GM19455 (cell line): ENCODE measurements at regions not wholly inside any gene's neighbourhood (a gene's known extent, or its start where the extent isn't known, plus 50 kb on each side); places are given as distances from the start of the nearest gene placed in this dataset.
"Not testable (repeated sequence)": the region's sequence is repeated elsewhere in the genome, so short reads cannot be mapped to it uniquely, and the experiment has no call there.

Experiments used
- ATAC-seq: cut with Tn5 transposase; IDR thresholded peaks from one replicate; pipeline ENCODE4 v1.9.1; 2021; ENCODE audit not compliant: unreplicated experiment

GRCh38 chr6:84582997-84583396, 181.4 kb downstream of the TBX18 start:
- no peak for ATAC-seq

GRCh38 chr6:84581494-84582259, 182.7 kb downstream of the TBX18 start:
- no peak for ATAC-seq

- ATAC-seq: no peak
These were observed 185.0 kb downstream of the TBX18 start for GRCh38 chr6:84579404-84579803.

GRCh38 chr6:84576029-84576428, 188.4 kb downstream of the TBX18 start:
- no peak for ATAC-seq

GRCh38 chr6:84575264-84575663, 189.1 kb downstream of the TBX18 start:
- ATAC-seq: peak; percentile 86

- no peak for ATAC-seq
These were observed 194.5 kb downstream of the TBX18 start for GRCh38 chr6:84569882-84570281.

GRCh38 chr6:84568971-84569370, 195.4 kb downstream of the TBX18 start:
- no peak for ATAC-seq

GRCh38 chr6:84565718-84566117, 198.7 kb downstream of the TBX18 start:
- ATAC-seq: not testable (repeated sequence)

GRCh38 chr6:84560436-84561390, 203.7 kb downstream of the TBX18 start:
- ATAC-seq: no peak

DNA sequence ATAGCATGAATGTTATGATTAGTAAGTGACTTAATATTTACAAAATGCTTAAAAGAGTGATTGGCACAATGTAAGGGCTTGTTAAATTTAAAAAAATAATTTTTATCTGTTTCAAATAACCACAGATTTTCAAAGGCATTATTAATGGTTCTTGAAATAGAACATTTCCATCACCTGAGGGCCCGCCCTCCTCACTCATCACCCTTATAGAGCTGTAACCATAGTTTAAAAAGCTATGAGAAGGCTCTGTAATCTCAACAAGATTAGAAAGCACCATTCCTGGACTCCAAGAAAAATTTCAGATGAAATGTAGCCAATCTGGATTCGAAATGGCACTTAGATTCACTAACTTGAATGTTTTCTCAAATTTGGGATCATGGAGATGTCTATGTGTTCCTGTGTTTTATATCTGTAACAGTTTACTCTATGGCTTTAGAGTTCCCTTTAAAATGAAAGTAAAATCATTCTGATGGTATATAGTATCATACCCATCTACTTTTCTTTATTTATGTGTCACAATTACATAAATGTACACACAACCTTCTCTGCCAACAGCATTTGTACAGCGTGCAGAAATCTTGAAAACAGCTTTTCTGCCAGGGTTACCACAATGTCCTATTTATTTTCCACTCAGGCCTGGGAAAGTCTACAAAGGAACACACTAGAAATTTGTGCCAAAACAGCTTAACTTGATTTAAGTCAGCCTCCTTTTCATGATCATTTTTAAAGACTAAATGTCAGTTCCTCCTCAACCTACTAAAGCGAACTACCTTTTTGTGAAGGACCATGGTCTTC, 207.7 kb downstream of the TBX18 start:
- no peak for ATAC-seq

- ATAC-seq: no peak
These were observed 209.7 kb downstream of the TBX18 start for GRCh38 chr6:84554706-84555105.

DNA sequence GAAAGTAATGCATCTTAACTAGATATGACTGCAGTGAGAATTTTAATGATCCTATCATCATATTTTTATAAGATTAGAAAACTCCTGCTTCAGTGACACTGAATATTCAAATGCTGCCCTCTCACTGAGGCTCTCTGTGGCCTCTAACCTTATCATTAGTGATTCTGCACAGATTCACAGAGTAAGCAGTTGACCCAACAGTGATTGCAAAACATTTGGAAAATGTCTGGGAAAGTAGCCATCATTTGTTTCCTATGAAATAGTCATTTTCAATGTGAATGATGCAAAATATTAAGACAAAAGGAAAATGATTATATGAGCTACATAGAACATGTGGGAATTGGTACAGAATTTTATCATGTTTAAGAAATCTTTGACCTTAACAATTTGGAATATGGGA, 210.3 kb downstream of the TBX18 start:
- ATAC-seq: no peak

GRCh38 chr6:84553527-84553926, 210.9 kb downstream of the TBX18 start:
- no peak for ATAC-seq

GRCh38 chr6:84551797-84552196, 212.6 kb downstream of the TBX18 start:
- no peak for ATAC-seq

DNA sequence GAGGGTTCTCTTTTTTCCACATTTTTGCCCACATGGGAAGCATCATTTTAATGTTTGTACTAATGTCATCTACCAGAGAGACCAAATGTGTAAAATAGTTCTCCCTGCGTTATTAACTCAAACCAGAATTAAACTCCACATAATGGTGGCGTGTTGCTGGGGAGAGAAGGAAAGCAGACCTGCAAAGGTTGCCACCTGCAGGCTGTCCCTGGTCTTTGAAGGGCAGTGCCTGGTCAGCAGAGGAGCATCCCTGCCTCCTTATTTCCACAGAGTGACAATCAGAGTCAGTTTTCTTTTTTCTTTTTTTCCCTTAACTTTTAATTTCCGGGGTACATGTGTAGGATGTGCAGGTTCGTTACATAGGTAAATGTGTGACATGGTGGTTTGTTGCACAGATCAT, 214.5 kb downstream of the TBX18 start:
- ATAC-seq: no peak

GRCh38 chr6:84547341-84547801, 217.0 kb downstream of the TBX18 start:
- no peak for ATAC-seq

DNA sequence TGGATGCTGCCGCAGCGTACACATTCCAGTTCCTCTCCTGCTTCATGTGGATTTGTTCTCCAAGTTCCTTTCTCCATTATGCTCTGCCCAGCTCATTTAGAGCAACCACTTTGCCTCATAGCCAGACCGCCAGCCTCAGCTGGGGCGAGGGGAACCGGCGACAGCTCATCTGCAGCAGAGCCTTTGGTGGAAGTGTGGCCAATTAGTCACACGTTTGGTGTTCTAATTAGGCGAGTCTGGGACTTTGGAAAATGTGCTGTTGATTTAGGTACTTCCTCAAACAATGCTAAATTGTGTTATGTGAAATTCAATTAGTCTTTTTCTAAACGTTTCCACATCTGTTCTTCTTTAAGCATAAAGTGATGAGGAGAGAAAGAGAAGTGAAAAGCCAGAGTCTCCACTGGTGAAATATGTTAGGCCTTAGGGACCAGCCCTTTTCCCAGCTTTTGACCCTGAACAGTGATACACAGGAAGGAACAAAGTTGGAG, 217.9 kb downstream of the TBX18 start:
- ATAC-seq: no peak

GRCh38 chr6:84539122-84539856, 225.1 kb downstream of the TBX18 start:
- no peak for ATAC-seq

DNA sequence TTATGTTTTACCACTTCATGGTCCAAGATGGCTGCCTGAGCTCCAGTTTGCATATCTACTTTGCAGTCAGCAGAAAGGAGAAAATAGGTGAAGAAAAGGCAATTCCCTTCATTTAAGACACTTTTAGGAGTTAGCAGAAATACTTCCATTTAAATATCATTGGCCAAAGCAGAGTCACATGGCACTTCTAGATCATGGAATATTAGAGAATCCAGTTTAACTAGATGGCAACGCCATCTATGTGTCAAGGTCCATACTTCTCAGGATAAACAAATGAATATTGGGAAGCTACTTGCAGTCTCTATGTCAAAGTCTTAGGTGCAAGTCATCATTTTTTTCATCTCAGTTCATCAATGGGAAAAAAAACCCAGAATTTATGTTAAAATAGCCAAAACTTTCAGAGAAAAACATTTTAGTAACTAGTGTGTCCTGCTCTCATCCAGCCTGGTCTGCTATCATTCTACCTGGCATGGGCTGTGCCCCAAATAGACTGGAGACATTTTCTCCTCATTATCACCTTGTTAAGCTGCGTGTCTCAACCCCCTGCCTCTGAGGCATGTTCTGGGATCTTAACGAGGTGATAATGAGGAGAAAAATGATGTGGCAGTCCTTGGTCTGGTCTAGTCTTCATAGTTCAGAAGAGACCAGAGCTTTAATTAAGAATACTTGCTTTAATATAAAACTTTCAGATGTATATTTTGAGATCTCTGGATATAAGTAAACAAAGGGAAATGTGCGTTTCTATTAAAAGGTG, 227.3 kb downstream of the TBX18 start:
- ATAC-seq: no peak

- ATAC-seq: no peak
These were observed 236.2 kb downstream of the TBX18 start for GRCh38 chr6:84528201-84528600.
